ENCODE measurements at regions not wholly inside any gene's neighbourhood (a gene's known extent, or its start where the extent isn't known, plus 50 kb on each side); places are given as distances from the start of the nearest gene placed in this dataset.

- no peak for DNase-seq (ENCODE audit: low read depth in 4 of 4, low spot score in 3 of 4)
Observed at GRCh38 chr17:14019186-14019956, 49.9 kb upstream of the COX10 start.

All from right renal pelvis (tissue), 4 donors.